Fibroblast of mammary gland (primary cell): ENCODE measurements at regions not wholly inside any gene's neighbourhood (a gene's known extent, or its start where the extent isn't known, plus 50 kb on each side); places are given as distances from the start of the nearest gene placed in this dataset.

Experiments
- DNase-seq: peaks from one replicate; pipeline ENCODE4 v3.0.0-alpha.2; 2010; ENCODE audit warnings: low read depth
- H3K4me3 ChIP-seq: 2 replicates; pipeline ENCODE4 v1.5.1; 2011; ENCODE audit warnings: low read depth, mild to moderate bottlenecking, low read length, moderate library complexity; ENCODE audit not compliant: control insufficient read depth
- TF ChIP-seq, protein P1 (sequence below): conservative IDR thresholded peaks from 2 replicates; pipeline ENCODE4 v1.5.1; 2011; ENCODE audit warnings: low read depth, low read length, inconsistent platforms; ENCODE audit not compliant: control insufficient read depth, insufficient read depth

DNA sequence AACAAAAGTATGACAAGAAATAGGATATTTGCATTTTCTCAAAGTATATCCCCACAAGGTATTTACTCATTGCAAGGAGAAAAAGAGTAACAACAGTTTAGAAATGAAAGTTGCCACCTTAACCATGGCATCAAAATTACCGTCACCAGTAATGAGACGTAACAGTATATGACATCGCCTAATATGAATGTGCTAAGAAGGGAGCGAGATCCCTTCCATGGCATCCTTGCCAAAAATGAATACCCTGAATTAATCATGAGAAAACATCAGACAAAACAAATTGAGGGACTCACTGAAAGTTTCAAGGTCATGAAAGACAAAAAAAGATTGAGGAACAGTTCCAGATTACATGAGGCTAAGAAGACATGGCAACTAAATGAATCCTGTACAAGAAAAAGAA, 78.9 kb upstream of the MROH9 start:
- H3K4me3 ChIP-seq, result no peak overlapping the region
- TF ChIP-seq, protein P1, sequence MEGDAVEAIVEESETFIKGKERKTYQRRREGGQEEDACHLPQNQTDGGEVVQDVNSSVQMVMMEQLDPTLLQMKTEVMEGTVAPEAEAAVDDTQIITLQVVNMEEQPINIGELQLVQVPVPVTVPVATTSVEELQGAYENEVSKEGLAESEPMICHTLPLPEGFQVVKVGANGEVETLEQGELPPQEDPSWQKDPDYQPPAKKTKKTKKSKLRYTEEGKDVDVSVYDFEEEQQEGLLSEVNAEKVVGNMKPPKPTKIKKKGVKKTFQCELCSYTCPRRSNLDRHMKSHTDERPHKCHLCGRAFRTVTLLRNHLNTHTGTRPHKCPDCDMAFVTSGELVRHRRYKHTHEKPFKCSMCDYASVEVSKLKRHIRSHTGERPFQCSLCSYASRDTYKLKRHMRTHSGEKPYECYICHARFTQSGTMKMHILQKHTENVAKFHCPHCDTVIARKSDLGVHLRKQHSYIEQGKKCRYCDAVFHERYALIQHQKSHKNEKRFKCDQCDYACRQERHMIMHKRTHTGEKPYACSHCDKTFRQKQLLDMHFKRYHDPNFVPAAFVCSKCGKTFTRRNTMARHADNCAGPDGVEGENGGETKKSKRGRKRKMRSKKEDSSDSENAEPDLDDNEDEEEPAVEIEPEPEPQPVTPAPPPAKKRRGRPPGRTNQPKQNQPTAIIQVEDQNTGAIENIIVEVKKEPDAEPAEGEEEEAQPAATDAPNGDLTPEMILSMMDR, result no peak
- peak; percentile 25 for DNase-seq

DNA sequence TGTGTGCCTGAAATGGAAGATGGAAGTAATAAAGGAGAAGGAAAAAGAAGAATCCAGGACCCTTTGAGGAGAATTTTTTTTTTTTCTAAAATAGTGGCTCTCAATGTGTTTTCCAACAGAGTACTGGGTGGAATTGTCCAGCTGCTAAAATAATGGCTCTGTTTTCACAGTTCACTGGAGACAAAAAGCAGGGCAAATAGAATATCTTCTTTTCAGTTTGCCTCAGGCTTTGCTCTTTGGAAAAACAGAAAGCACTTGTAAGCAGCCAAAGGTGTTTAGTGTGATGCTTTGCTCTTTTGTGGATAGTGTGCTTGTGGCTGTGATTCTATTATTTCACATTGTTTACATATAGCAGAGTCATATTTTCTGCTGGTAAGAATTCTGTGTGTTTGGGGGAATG, 77.4 kb upstream of the MROH9 start:
- TF ChIP-seq, protein P1, result no peak
- H3K4me3 ChIP-seq, result no peak overlapping the region
- DNase-seq, result no peak

DNA sequence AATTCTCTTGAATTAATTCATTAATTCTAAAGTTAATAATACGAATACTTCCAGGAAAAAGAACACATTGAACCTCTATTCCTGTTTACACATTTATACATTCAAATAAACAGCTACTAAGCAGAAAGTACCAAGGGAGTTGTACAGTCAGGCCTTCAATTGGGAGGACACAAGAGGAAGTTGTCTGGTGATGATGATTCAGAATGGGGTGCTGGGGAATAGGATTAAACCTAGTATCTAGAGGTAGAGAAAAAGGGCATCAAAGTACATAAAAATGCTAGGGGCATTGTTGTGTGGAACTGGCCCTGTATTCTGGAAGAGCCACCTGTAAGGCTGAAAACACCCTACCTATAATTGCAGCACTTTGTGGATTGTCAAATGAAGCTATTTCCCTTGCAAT, 71.7 kb upstream of the MROH9 start:
- TF ChIP-seq, protein P1, result no peak
- H3K4me3 ChIP-seq, result no peak overlapping the region
- peak; percentile 29 for DNase-seq

DNA sequence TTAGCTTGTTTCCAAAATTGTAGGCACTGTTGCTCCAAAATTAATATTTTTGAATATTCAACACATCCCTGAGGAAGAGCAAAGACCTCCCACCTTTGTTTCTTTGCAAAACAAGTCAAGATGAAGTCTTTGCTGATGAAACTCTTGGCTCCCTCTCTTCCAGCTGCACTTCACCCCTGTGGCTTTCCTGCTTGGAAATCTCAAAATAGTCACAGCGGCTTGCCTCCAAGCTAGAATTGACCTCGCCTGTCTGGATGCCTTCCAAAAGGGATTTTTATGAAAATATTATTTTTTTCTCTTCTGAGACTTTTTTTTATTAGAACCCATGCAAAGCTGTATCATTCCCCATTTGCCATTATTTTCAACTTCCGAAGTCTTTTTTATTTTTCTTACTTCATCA, 71.1 kb upstream of the MROH9 start:
- peak; percentile 30 for DNase-seq
- TF ChIP-seq, protein P1, result no peak
- no peak overlapping the region for H3K4me3 ChIP-seq

DNA sequence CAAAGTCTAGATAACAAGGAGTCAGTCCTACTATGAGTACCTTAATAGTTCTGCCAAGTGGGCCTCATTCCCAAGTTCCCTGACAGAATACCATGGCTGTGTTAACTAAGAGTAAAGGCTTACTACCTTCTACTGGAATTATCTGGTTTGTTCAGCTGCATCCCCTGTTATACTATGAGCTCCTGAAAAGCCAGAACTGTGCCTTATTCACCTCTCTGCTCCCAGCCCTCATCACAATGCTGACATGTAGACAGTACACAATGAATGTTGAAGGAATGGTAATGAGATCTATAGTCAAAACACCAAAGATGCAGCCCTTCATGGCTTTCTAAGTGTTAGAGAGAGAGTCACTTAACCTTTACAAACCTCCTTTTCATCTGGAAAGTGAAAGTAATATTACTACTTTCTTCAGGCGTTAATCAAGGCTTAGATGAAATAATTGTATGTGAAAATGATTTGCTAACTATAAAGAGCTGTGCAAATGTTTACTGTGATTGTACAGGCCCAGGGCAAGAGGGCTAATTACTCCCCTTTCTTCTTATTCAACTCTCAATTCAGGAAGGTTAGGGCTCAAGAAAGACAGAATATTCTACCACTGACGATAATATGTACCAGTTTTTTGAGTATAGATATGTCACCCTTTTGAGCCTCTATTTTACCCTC, 70.3 kb upstream of the MROH9 start:
- H3K4me3 ChIP-seq, result no peak overlapping the region
- TF ChIP-seq, protein P1, result no peak
- no peak for DNase-seq

DNA sequence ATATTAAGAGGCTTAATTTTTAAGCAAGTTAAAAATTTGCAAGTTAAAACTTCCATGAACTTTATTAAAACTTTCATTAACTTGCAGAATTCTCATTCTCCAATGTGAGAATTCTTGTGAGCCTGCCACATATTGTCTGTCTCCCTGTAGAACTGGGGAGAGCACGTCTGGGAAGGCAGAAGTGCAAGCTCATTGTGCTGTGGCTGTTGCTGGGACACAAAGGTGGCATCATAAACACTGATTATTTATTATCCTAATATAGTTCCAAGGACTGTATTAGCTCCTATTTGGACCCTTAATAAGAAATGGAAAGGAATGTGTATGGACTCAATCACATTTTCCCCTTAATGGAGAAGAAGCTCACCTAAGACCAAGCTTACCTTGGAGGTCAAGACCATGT, 68.7 kb upstream of the MROH9 start:
- no peak overlapping the region for H3K4me3 ChIP-seq
- TF ChIP-seq, protein P1, result no peak
- no peak for DNase-seq

DNA sequence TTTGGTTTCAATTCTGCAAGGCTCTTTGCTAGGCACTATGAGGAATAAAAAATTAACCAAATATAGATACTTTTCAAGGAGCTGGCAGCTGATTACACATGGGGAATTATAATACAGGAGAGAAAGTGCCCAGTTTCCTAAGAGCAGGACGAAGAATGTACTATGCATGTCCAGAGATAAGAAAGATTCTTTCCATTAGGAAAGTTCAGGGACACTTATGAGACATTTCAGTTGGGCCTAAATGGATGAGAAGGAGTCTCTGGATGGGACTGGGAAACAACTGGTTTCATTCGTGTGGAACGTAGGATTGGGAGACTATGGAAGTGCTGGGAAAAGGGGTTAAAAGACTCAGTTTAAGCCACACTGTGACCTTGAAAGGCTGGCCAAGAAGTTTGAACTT, 63.5 kb upstream of the MROH9 start:
- no peak for DNase-seq
- TF ChIP-seq, protein P1, result no peak
- no peak overlapping the region for H3K4me3 ChIP-seq
